Fibroblast of the conjunctiva (primary cell): ENCODE measurements at regions not wholly inside any gene's neighbourhood (a gene's known extent, or its start where the extent isn't known, plus 50 kb on each side); places are given as distances from the start of the nearest gene placed in this dataset.
"Not testable (repeated sequence)": the region's sequence is repeated elsewhere in the genome, so short reads cannot be mapped to it uniquely, and the experiment has no call there.

Experiments used
- DNase-seq: peaks from one replicate; pipeline ENCODE4 v3.0.0-alpha.2; 2010; ENCODE audit warnings: low read depth

- no peak for DNase-seq
These were observed 53.8 kb downstream of the GJD2 start for GRCh38 chr15:34700891-34701427.

DNA sequence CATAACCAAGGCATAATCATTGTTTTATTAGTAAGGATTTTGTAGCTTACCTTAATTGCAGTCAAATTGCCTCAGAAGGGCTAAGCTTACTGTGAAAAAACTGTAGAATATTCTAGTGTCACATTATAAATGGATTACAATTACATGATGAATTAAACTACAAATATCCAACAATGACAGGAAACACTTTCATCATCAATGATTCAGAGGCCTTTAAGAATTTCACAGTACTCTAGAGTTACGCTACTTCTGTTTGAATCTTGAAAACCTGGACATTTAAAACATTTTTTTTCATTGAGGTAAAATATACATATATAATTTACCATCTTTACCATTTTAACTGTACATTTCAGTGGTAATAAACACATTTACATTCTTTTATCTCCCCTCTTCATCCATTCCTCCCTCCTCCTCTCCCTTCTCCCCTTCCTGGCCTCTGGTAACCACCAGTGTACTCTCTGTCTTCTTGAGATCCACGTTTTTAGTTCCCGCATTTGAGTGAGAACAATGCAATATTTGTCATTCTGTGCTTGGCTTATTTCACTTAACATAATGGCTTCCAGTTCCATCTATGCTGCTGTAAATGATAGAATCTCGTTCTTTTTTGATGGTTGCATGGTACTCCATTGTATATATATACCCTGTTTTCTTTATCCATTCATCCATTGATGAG is 54.7 kb downstream of the GJD2 start:
- DNase-seq: no peak

DNA sequence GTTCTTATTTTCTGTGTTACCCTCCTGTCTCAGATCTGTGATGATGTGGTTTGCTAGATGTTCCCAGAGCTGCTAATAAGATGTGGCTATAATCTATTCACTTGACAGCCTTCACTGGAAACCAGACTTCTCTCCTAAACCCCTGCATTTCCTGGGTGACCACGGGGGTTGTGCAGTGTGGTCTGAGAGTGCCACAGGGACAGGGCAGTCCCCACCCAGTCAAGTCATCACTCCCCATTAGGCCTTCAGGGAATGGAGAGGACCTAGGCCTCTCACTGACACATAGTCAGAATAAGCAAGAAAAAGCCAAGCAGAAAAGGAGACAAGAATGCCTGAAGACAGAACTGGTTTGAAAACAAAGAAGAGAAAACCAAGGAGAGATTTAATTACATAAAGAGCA is 58.3 kb downstream of the GJD2 start:
- DNase-seq: no peak

DNA sequence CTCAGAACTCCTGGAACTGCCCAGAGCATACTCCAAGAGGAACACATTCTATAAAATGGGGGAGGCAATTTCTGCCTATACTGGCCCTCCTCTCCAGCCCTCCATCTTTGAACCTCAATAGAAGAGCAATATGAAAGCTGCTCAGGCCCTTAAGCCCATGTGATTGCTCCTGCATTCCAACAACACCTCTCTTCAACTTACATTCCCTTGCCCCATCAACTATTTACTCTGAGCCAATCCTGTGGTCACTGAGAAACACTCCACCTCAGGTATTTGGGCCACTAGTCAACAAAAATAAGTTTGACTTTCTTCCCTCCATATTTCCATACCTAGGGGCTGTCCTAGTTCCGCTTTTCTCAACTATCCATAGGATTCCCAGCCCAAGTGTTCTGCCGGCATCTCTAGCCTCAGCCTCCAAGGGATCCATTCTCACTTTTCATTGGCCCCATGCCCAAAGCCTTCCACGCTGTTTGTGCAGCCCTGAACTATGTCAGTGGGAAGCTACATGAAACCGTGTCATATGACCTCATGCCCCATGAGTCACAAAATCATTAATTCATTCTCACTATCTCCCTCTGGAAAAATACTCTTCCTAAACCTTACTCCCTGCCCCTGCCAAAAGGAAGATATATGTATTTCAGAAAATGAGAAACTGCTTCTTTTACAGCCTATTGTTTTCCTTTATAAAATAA is 61.6 kb downstream of the GJD2 start:
- no peak for DNase-seq

GRCh38 chr15:34691034-34691433 is 63.8 kb downstream of the GJD2 start:
- no peak for DNase-seq

DNA sequence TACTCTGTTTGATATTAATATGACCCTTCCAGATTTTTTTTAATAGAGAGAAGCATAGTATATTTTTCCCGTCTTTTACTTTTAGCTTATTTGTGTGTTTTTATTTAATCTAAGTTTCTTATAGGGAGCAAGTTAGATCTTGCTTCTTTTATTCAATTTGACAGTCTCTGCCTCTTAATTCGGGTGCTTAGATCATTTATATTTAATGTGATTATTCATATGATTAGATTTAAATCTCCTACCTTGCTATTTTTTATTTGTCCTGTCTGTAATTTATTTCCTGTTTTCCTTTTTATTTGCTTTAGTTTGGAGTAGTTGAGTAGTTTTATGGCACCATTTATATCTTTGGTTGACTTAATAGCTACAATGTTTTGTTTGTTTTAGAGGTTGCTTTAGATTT is 66.1 kb downstream of the GJD2 start:
- no peak for DNase-seq

GRCh38 chr15:34684351-34684750 is 70.4 kb downstream of the GJD2 start:
- DNase-seq: no peak

DNA sequence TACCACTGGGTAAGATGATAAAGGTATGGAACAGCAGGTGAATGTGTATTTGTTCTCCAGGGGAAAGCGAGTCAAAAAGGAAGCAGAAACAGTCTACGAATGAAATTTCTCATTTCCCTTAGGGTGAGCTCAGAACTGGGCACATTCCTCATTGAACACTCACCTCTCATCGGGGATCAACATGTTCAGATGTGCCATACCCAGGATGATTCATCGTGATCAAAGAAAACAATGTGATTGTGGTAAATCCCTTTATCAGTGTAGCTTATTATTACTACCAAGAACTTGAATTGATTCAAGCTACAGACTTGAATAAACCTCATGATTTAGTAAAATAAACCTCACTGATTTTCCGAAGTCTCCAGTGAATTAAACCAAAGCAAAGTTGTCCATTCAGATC is 72.1 kb downstream of the GJD2 start:
- no peak for DNase-seq

GRCh38 chr15:34679291-34679690 is 75.5 kb downstream of the GJD2 start:
- no peak for DNase-seq

GRCh38 chr15:34673241-34673640 is 81.6 kb downstream of the GJD2 start:
- no peak for DNase-seq

DNA sequence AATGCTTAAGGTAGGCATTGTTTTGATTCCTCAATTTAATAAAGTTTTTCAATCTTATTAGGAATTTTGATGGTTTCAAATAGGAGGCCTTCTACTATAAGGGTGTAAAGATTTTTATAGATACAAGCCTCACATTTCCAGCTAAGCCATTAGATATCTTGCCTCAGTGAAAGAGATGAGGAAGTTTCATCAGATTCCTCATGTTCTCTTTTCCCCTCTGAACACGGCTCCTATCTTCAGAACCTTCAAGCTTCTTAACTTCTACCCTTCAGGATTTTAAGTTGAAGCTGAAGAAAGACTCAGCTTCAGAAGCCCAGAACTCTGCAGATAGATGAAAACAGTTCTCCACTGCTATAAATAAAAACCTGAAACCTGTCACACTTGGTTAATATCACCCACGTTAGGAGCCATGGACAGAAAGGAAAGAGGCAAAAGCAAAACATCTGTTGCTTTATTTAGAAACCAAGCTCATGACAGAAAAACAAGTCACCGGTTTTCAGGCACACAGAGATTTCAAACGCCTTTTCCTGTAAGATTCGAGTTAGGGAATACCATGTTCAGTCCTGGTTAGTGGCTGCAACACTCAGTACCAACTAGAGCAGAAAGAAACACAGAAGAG is 82.2 kb upstream of the GOLGA8B start:
- DNase-seq: no peak

- no peak for DNase-seq
These were observed 81.0 kb upstream of the GOLGA8B start for GRCh38 chr15:34664418-34664817.

GRCh38 chr15:34663101-34663500 is 79.7 kb upstream of the GOLGA8B start:
- no peak for DNase-seq

DNA sequence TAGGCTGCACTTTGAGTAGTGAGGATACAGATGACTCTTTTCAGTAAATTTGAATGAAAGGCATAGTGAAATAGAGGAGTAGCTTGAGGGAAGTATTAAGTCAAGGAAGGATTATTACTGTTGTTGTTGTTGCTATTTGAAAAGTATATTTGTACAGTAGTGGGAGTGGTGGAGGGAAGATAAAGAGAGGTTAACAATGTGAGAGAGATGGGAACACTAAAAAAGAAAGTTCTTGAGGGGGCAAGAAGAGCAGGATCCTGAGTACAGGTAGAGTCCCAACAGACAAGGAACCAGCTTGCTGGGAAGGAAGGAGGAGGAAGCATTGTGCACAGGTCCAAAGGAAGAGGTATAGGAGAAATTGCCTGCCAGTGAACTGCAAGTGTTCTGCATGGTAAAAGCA is 75.6 kb upstream of the GOLGA8B start:
- no peak for DNase-seq

DNA sequence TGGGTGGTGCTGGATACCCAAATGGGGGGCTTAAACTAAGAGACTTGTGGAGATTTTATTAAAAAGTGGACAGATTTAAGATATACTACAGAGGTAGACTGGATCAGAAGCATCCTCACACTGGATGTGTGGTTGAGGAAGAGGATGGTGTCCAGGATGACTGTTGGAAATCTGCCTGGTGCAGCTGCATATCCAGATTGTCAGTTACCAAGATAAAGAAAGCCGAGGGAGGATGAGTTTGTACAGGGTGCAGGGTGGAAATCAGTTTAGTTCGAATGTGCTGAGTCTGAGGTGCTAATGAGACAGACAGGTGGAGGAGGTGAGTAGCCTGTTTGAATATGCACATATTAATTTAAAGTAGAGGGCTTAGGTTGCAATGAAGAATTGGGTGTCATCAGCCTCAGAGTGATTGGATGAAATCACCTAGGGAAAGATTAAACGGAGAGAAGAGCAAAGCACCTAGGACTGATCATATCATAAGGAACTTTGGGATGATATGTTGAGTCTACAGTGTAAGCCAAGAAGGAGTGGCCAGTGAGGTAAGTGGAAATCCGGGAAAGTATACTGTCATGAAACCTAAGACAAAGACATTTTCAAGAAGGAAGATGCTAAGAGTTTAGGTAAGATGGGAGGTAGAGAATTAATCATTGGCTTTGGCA is 74.1 kb upstream of the GOLGA8B start:
- no peak for DNase-seq

DNA sequence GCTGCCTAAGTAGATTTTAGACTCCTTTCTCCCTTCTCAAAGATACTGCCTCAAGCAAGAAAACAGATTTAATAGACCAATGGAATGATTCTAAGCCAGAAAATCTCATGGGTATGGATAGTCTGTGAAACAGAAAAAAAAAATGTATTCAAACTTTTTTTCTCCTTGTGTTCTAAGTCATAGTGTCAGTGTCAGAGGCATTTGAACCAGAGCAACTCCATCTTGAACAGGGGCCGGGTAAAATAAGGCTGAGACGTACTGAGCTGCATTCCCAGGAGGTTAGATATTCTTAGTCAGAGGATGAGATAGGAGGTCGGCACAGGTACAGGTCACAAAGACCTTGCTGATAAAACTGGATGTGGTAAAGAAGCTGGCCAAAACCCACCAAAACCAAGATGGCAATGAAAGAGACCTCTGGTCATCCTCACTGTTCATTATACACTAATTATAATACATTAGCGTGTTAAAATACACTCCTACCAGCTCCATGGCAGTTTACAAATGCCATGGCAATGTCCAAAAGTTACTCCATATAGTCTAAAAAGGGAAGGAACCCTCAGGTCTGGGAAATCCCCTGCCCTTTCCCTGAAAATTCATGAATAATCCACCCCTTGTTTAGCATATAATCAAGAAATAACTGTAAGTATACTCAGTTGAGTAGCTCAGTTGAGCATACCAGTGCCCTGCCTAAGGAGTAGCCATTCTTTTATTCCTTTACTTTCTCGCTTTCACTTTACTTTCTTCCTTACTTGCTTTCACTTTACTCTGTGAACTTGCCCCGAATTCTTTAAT is 72.8 kb upstream of the GOLGA8B start:
- DNase-seq: no peak

DNA sequence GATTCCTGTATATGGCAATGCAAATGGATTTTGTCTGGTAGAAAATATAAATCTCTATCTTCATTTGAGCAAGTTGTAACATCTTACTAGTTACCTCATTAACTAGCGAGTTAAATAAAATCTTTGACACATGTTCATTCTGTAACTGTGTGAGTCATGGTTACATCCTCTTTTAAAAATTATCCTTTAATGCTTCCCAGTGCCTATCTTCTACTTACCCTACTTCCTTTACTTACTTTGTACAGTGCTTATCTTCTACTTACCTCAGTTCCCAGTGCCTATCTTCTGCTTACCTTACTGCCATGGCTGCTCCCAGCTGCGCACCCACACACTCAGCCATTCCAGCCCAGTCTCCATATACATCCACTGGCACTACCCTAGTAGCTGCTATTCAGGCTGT is 71.9 kb upstream of the GOLGA8B start:
- no peak for DNase-seq

DNA sequence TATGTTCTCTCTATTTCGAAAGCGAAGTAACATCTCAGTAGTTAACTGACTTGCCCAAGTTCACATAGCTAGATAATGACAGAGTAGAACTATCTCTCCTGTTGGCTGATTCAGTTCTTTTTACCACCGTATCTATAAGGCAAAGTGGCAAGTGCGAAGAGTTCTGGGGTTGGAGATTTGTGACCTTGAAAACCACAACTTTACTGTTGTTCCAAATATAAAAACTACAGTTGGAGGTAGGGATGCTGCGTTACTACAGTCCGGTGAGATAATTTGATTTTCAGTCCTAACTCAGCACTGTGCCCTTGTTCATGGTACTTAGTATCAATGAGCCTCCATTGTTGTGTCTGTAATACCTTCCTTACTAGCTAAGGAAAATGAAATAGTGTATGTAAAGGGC is 71.2 kb upstream of the GOLGA8B start:
- no peak for DNase-seq

DNA sequence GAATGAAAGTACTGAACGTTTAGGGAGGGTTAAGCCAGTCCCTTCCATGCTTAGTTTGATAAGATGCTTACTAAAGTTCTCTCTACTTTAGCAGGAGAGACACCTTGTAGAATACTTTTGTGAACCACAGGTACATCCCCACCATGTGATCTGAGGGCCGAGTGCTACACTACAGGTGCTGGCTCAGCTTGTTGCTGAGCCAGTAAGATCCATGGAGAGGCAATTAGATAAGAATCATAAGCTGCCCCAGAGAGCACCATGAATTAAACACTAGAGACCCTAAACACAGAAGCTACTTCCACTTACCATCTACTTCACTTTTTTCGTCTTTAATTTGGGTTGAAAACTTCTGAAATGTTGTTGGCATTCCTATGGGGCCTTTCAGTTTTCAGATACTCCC is 70.5 kb upstream of the GOLGA8B start:
- DNase-seq: no peak

- not testable (repeated sequence) for DNase-seq
These were observed 69.9 kb upstream of the GOLGA8B start for GRCh38 chr15:34653326-34653725.

GRCh38 chr15:34652726-34653033 is 69.2 kb upstream of the GOLGA8B start:
- no peak for DNase-seq
